HEK293T (cell line): ENCODE measurements at regions not wholly inside any gene's neighbourhood (a gene's known extent, or its start where the extent isn't known, plus 50 kb on each side); places are given as distances from the start of the nearest gene placed in this dataset.

Experiments
- BHLHE40 ChIP-seq: fragments of 450-650 bp; IDR thresholded peaks from 2 replicates; pipeline ENCODE4 v1.6.1; 2016; ENCODE audit warnings: mild to moderate bottlenecking, moderate library complexity, borderline replicate concordance
- FOXK2 ChIP-seq: fragments of 450-650 bp; IDR thresholded peaks from 2 replicates; pipeline ENCODE4 v1.6.1; 2016; ENCODE audit warnings: mild to moderate bottlenecking
- FOXM1 ChIP-seq: fragments of 450-650 bp; IDR thresholded peaks from 2 replicates; pipeline ENCODE4 v1.6.1; 2017; ENCODE audit warnings: mild to moderate bottlenecking, borderline replicate concordance
- TARDBP ChIP-seq: fragments of 450-650 bp; IDR thresholded peaks from 2 replicates; pipeline ENCODE4 v1.6.1; 2016

GRCh38 chr5:71977311-71977710 lies 130.0 kb upstream of the MAP1B start:
- TF ChIP-seq FOXM1, result no peak
- TF ChIP-seq BHLHE40, result no peak
- no peak for TF ChIP-seq FOXK2
- TF ChIP-seq TARDBP, result no peak
